ENCODE measurements at regions not wholly inside any gene's neighbourhood (a gene's known extent, or its start where the extent isn't known, plus 50 kb on each side); places are given as distances from the start of the nearest gene placed in this dataset.

DNA sequence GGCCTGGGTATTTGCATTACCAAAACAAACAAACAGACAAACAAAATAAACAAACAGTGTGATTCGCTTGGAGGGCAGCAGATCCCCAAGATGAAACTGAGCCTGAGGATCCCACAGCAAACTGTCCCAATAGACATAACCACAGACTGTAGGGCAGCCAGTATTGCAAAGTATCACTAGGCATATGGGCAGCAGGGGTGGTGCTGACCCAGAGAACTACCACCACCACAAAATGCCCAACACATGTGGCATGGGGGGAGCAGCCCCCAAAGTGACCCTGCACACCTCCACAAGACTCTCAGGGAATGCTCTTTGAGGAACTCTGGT lies 330.1 kb downstream of the CYRIA start:
- H3K4me3 ChIP-seq (ENCODE audit: low read depth, low read length): no peak overlapping the region

DNA sequence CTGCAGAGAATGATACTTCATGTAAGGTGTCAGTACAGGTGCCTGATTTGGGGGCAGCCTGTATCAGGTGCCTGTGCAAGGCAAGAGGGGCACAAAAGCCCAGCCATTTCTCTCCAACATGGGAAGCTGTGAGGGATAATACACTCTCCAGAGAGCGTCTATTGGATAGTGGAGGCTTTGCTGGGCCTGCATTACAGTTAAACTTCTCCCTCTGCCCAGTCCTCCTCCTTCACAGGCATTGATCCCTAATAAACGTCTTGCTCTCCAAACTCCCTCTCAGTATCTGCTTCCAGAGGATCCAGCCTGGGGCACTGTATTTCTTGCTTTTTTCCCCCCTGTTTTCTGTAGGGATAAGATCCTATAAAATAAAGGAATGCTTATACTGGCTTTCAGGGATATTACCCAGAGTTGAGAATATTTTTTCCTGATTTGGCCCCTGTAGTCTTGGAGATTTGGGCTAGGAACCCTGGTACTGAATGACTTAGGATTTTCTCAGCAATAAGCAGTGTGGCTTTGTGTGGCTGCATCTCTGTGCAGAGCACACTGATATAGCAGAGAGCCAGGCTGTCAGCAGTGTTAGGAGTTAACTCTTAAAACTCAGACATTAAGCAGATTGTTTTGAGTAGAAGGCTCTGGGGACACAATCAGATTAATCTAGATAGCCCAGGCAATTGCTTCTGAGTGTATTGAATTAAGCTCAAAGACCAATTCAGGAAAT lies 330.6 kb downstream of the CYRIA start:
- H3K4me3 ChIP-seq (ENCODE audit: low read depth, low read length): no peak overlapping the region

DNA sequence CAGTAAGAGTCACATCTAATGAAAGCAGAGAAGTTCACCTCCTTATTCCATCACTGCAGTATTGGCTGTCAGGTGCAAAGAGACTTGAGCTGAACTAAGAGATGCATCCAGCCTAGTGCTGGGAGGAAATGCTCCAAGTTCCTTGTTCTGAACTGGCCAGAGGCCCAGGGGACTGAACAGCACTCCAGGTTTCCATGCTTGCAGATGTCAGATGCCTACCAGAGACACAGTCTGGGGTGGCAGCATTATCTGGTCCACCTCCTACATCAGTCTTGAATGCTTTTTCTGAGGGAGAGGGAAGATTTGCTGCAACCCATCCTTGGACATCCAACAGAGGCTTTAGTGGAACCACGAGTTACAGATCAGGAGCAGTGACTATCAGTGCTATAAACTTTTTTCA lies 331.3 kb downstream of the CYRIA start:
- H3K4me3 ChIP-seq (ENCODE audit: low read depth, low read length): no peak overlapping the region

DNA sequence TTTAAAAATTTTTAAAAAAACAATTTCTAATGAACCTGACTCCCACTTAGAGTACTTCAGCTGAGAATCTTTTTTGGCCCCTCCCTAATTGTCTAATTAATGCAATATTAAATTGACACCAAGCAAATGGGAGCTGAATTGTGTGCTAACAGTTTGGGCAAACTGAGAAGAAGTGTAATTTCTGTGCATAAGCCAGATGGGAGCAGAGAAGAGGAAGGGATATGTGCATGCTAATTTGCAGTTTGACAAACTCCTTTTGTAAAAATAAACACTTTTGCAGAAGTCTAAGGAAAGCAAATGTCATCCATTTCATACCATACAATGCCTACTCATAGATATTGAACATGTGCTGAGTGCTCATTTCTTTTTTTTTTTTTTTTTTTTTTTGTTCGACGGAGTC lies 332.0 kb downstream of the CYRIA start:
- no peak overlapping the region for H3K4me3 ChIP-seq (ENCODE audit: low read depth, low read length)

DNA sequence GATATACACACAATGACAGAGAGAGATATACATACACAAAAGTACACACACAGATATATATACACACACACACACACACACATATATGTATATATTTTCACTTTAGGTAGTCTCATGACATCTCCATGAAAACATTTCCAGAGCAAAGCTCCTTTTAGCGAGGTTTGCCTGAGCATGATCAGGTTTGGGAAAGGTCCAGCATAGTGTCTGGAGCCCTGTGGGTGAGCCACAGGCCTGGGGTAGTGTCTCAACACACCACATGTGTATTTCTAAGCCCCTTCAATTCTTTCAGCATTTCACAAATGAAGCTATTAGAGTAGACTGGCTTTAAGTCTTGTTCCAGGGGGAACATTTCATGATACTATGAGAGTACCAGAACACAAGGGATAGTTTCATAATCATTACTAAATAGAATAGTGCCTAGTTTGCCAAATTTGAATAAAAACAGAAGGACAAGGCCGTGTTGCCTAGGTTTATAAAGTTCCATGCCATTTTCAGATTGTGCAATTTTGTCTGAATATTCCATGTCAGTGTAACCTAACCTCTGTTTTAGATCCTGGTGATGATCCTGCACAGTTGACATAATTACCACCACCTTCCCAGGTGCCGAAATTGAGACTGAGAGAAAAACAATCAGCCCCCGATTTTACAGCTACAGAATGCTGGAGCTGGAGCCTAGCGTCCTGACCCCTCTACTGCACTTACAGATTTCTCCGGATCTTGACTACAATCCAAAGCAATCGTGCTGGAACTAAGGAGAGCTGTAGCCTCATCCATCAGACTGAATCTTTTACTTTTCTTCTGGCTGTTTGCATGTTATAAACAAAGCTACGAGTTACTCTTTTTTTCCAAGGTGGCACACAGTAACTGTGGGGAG lies 332.7 kb downstream of the CYRIA start:
- H3K4me3 ChIP-seq (ENCODE audit: low read depth, low read length): no peak overlapping the region

DNA sequence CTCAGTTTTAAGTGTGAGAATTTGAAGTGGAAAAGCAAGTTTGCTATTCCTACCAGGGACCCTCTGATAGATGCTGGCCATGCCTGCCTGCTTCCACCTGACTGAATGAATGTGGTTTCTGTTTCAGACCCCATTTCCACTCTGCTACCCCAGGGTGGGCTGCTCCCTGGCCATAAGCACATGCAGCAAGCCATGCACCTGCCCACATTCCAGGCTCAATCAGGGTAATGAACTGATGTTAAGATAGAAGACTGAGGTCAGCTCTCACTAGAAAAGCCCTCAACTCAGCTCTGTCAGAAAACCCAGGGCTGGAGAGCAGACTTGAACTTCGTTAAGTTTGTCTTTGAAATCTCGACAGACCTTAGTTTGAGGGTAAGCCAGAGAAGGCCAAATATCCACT lies 333.9 kb downstream of the CYRIA start:
- H3K4me3 ChIP-seq (ENCODE audit: low read depth, low read length): no peak overlapping the region

DNA sequence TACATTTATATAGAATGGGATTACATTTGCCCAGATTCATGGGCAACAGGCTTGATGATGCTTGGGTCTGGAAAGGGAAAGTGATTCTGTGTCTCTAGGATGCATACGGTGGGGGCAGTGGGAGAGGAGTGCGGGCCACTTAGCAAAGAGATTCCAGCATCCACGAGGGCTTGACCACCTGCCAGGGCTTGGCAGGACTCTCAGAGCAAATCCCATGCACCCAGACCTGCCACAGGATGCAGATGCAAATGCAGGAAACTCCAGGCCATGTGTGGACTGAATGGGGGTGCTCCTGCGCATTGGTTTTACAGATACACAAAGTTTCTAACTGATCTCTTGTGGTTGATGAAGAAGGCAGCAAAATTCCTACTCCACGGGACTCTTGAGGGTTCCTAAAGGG lies 334.7 kb downstream of the CYRIA start:
- no peak overlapping the region for H3K4me3 ChIP-seq (ENCODE audit: low read depth, low read length)

DNA sequence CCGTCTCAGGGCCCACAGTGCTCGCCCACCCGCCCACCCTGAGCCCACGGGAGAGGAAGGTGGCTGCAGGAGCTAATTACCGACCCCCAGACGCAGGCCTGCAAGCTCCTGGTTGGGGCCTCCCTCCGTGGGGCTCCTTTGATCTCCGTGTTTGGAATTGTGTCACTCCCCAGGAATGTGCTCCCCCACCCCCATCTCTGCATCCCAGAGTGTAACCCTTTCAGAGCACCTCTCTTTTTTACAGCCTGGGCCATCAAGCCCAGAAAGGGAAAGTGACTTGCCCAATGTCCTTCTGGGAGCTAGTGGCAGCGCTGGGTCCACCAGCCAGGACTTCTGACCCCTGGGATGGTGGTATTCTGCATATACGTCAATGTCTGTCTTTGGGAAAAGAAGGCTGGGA lies 335.1 kb downstream of the CYRIA start:
- H3K4me3 ChIP-seq (ENCODE audit: low read depth, low read length): no peak overlapping the region

DNA sequence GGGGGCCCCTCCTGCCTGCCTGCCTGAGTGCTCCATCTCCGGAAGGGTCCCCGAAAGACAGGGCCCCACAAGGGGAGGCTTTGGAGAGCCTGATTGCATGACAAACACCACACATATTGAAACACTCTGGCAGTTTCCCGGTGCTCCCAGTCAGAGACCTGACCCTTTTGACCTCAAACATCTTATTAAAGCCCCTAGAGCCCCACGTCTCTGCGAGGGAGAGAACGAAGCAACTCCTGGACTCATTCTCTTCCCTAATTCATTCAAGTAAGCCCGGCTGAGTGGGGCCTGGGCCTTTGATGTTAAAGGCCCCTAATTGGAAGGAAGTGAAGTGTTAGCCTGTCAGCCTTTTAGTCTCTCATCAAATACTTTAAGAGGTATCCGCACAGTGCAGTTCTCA lies 335.6 kb downstream of the CYRIA start:
- no peak overlapping the region for H3K4me3 ChIP-seq (ENCODE audit: low read depth, low read length)

DNA sequence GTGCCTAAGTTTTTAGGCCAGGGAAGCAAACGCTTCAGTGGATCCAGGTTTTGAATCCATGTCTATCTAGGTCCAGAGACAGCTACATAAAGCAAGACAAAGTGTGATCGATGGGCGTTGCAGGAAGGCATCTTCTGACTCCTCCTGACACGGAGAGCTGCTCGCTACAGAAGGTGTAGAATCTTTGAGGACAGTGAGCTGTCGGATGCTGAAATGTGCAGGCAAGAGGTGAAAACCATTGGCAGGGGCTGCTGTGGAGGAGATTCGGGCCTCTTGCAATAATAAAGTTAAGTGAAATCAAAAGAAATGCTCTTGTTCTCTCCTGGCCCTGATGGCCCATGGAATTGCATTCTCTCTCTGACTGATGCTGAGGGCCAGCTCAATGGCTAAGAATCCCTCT lies 336.2 kb downstream of the CYRIA start:
- H3K4me3 ChIP-seq (ENCODE audit: low read depth, low read length): no peak overlapping the region

DNA sequence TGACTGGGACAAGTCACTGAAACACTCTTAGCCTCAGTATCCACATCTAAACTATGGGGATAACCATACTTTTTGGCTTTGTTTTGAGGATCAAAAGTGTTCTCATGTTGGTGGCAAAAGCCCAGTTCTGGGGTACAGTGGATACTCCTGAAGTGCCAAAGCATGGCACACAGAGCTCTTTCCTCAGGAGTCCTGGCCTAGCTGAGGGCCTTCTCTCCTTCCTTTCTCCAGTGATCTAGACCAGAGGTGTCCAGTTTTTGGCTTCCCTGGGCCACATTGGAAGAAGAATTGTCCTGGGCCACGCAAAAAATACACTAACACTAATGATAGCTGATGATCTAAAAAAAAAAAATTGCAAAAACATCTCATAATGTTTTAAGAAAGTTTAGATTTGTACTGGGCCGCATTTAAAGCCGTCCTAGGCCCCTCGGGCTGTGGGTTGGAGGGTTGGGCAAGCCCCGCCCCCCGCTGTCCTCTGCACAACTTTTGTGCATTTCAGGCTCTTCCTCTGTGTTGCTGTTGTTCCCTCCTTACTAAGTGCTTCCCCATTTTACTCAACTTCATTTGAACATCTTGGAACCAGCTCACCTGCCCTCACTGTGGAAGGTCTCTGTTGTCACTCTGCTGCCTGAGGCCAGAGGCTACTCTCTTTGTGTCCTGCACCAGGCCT lies 337.0 kb downstream of the CYRIA start:
- H3K4me3 ChIP-seq (ENCODE audit: low read depth, low read length): no peak overlapping the region

DNA sequence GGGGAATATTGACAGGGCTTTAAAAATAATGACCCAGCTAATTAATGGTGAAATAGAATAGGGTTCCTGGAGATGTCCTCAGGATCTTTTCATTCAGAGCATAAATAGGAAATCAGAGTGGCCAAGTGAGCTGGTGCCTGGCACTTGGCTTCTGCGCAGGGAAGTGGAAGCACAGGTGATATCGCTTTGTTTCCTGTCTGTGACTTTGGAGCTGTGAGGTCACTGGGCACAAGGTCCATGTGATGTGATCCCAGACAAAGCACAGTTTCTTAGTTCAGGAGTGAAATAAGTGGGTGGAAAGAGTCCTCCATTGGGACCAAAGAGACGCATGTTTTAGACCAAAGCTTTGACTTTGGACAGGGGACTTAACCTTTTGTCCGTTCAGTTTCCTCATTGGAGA lies 338.3 kb downstream of the CYRIA start:
- H3K4me3 ChIP-seq (ENCODE audit: low read depth, low read length): no peak overlapping the region

DNA sequence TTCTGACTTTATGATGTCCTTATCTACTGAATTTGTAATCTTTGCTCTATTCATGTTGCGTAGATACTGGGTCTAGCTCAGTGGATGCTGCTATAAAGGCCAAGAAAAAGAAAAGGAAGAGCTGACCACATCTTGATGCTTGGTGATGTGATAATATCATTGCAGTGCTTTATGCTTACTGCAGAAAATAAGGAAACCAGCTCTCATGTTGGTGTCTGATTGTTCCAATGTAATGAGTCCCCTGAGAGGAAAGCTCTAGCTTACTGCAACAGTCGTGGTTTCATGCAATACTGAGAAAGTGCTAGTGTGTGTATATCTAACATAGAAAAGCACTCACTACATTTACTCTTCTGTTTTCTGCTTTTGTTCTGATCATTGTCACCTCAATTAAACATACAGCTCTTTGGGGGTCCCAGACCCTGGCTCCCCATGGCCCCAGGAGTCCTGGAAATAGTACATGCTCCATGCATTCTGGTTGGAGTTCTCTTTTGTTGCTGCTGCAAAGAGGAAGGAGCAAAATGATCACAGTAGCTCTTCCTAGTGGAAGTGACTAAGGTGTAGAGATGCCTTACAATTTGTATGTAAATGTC lies 338.8 kb downstream of the CYRIA start:
- H3K4me3 ChIP-seq (ENCODE audit: low read depth, low read length): no peak overlapping the region

DNA sequence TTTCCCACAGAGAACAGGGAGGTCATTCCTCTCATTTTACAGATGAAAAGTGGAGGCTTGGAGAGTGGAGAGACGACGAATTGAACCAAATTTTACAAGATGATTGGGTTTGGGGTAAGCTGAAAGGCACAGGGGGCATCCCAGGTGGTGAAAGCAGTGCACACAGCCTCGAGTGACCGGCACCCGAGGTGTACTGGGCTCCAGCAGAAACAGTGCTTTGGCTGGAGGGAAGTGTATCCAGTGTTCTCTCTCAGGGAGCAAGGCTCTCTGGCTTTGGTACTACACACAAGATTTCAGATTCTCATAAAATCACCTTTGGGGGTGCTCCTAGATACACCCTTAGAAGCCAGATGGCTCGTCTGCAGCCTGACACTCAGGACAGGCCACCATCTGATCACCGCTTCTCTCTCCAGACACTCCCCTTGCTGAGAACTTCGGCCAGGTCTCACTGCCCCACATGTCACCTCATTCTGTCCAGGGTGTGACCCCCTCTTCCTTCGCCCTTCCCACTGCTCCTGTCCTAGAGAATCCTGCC lies 339.6 kb downstream of the CYRIA start:
- no peak overlapping the region for H3K4me3 ChIP-seq (ENCODE audit: low read depth, low read length)

DNA sequence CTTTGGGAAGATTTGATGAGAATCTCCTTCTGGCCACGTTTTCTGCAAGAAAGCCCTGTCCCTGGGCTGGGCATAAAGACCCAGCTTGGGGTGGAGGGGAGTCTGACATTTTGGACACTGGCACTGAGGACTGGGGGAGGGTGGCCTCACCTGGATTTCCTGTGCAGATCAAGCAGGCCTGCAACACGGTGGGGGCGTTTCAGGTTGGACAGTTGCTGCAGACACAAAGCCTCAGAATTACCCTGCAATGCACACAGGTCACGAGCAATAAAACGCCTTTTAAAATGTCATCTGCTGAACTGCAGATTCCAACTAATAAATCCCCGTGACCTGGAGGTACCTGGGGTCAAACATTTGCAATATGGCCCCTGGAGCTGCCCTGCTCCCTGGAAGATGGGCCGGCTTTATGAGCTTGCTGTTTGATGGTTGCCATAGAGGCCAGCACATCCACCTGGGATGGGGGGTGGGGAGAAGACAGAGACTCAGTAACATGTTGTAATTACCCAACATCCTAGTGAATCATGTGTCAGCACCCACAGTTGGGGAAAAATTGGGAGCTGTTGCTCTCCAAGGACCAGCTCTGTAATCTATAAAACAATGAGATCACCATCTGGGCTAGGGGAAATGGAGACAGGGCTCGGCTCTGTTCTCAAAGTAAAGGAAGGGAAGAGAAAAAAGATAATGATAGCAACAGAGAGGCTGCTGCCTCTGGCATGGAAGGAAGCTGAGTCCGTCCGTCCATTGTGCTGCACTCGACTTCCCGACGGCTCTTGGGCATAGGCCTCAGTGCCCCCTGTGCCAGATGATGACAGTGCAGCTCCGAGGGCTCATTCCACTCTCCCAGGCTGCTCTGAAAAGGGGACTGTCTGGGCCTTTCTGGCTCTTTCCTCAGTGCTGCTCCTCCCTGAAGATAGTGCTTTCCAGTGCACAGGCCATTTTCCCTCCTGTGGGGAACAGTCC lies 340.3 kb downstream of the CYRIA start:
- no peak overlapping the region for H3K4me3 ChIP-seq (ENCODE audit: low read depth, low read length)

DNA sequence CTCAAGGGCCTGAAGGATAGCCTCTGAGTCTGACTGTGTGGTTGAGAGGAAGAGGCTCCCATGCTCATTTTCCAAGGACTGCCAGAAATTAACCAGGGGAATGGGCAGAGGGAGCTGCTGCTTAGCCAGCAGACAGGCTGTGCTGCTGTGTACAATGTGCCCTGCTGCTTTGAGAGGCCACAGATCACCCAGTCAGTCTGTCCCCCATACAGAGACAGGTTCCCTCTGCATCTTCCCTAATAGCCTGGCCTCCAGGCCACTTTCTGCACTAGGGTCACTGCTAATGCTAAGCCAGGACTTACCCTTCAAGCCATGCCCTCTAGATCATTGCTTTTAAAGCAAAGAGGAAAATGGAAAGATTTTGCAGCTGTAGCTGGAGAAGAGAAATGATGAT lies 341.1 kb downstream of the CYRIA start:
- no peak overlapping the region for H3K4me3 ChIP-seq (ENCODE audit: low read depth, low read length)

DNA sequence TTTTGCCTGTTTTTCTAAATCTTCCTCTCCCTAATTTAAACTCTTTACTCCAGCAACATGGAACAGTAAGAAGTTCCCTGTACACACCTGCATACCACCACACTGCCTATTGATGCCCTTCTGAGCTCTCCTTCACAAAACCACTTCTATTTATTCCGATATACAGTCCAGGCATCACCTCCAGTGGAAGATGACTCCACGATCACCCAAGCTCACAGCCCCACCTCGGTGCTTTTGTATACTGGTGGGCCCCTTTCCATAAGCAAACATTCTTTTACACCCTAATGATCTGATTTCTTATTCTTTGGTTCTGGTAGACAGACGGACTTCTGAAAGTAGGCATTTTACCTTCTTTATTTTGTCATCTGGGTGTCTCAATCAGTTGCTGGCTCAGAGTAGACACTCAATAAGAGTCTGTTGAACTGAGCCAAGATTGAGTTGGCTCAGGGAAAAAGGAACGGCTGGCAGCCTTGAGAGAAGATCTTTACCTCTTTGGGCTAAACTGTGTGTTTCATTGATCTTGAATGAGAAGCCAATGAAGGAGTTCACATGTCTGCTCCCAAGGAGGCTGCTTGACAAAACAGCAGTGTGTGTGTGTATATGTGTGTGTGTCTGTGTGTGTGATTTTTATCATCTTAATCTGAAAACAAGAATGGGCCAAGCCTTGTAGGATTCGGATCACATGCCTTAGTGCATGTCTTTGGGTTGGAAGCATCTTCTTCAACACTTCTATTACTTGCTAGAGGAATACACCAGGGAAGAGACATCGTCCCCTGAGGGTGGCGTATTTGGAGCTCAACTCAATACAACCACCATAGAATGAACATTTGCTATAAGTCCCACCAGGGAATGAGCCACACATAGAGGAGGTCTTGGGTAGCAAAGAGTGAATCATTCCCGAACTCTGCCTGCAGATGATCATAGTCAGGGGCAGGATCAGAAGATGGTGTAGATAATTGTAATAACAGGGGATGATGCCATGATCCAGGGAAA lies 341.8 kb downstream of the CYRIA start:
- no peak overlapping the region for H3K4me3 ChIP-seq (ENCODE audit: low read depth, low read length)

DNA sequence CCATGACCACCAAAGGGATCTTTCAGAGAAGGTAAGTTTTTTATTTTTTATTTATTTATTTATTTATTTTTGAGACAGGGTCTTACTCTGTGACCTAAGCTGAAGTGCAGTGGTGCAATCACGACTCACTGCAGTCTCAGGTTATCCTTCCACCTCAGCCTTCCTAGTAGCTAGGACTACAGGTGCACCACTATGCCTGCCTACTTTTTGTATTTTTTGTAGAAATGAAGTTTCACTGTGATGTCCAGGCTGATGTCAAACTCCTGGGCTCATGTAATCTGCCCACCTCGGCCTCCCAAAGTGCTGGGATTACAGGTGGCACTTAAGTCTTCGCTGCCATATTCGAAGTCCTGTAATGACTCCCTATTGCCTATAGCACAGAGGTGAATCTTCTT lies 342.5 kb downstream of the CYRIA start:
- no peak overlapping the region for H3K4me3 ChIP-seq (ENCODE audit: low read depth, low read length)

All from iPS-11a (cell line).